ENCODE measurements at regions not wholly inside any gene's neighbourhood (a gene's known extent, or its start where the extent isn't known, plus 50 kb on each side); places are given as distances from the start of the nearest gene placed in this dataset.

DNA sequence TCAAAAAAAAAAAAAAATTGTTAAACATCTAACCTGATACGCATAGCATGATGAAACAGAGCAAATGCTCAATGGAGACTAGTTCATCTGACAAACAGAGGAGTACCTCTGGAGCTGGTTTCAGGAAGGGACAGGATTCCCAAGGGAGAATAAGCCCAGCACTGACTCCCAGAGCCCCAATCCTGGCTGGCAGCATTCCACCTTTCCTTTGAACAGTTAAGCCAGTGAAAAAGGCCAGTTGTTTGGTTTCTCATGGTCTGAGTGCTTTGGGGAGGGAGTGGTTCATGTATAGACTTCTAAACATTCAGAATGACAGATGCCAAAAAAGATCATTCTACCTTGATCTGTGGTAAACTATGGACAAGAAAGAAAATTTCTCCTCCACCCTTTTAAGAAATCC is 277.9 kb upstream of the RARB start:
- TF ChIP-seq GATA3 (IDR thresholded peaks at IDR 0.05; ENCODE audit: low read depth, low read length) (no peak), GATA2 (IDR thresholded peaks at IDR 0.05; ENCODE audit: low read depth, low read length) (no peak)
